ENCODE measurements at regions not wholly inside any gene's neighbourhood (a gene's known extent, or its start where the extent isn't known, plus 50 kb on each side); places are given as distances from the start of the nearest gene placed in this dataset.

DNA sequence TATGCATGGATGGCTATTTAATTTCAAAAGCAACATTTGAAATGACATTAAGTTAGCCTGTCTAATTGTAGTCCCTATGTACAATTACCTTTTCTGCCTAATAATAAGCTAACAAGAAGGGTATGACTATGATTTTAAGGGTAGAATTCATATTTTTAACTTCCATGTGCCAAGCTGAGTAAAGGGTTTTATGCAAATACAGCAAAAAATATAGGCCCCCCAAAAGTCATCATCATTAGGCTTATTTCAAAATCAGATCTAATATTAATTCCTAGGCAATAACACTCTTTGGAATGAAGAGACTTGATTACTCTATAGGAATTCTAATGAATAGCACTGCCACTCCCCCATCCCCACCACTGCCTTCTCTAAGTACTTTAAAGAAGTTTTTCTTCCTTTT lies 155.9 kb upstream of the DYNLRB2 start:
- H3K4me1 ChIP-seq (ENCODE audit: insufficient read depth, low read length): no peaks in the 10 kb centered on the region
- no peaks in the 10 kb centered on the region for H3K79me2 ChIP-seq (ENCODE audit: insufficient read depth, low read length)
- no peak overlapping the region for H3K27ac Mint-ChIP-seq
- no peaks in the 10 kb centered on the region for H3K27me3 ChIP-seq (ENCODE audit: insufficient read depth, low read length)
- H3K18ac ChIP-seq (ENCODE audit: insufficient read length, low read depth, low read length): no peak overlapping the region
- no peaks in the 10 kb centered on the region for H3K9me3 Mint-ChIP-seq
- H2BK20ac ChIP-seq (ENCODE audit: low read depth, low read length, poor library complexity, severe bottlenecking): no peak overlapping the region
- H3K4me3 Mint-ChIP-seq: no peak overlapping the region
- H3T11ph ChIP-seq (ENCODE audit: low read length): no peak overlapping the region
- no peak overlapping the region for H4K91ac ChIP-seq (ENCODE audit: insufficient read length, low read depth, low read length)
- no peaks in the 10 kb centered on the region for H3K9me3 ChIP-seq (ENCODE audit: control insufficient read depth, low read depth, low read length)
- TF ChIP-seq, protein P1, sequence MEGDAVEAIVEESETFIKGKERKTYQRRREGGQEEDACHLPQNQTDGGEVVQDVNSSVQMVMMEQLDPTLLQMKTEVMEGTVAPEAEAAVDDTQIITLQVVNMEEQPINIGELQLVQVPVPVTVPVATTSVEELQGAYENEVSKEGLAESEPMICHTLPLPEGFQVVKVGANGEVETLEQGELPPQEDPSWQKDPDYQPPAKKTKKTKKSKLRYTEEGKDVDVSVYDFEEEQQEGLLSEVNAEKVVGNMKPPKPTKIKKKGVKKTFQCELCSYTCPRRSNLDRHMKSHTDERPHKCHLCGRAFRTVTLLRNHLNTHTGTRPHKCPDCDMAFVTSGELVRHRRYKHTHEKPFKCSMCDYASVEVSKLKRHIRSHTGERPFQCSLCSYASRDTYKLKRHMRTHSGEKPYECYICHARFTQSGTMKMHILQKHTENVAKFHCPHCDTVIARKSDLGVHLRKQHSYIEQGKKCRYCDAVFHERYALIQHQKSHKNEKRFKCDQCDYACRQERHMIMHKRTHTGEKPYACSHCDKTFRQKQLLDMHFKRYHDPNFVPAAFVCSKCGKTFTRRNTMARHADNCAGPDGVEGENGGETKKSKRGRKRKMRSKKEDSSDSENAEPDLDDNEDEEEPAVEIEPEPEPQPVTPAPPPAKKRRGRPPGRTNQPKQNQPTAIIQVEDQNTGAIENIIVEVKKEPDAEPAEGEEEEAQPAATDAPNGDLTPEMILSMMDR (conservative IDR thresholded peaks at IDR 0.05): no peak
- H3K14ac ChIP-seq (ENCODE audit: insufficient read depth, low read length): no peak overlapping the region
- H2BK12ac ChIP-seq (ENCODE audit: insufficient read length, low read depth, low read length): no peak overlapping the region
- no peak overlapping the region for H3K27ac ChIP-seq (ENCODE audit: insufficient read length, low read depth, low read length)
- H2BK120ac ChIP-seq (ENCODE audit: low read depth, low read length, poor library complexity, severe bottlenecking): no peak overlapping the region
- H3K23ac ChIP-seq (ENCODE audit: insufficient read length, low read depth, low read length): no peak overlapping the region
- H3K36me3 Mint-ChIP-seq (ENCODE audit: insufficient read depth in 1 of 3, low read depth in 3 of 3): no peaks in the 10 kb centered on the region
- H4K20me1 ChIP-seq (ENCODE audit: control insufficient read depth, insufficient read depth, insufficient read length): no peaks in the 10 kb centered on the region
- H4K5ac ChIP-seq (ENCODE audit: insufficient read length, low read depth, low read length): no peak overlapping the region
- no peak overlapping the region for H2AK5ac ChIP-seq (ENCODE audit: insufficient read length, low read length)
- no peak overlapping the region for H3K4ac ChIP-seq (ENCODE audit: low read depth, low read length)
- no peaks in the 10 kb centered on the region for H3K23me2 ChIP-seq (ENCODE audit: insufficient read length, low read depth, low read length, poor library complexity, severe bottlenecking)
- H3K56ac ChIP-seq (ENCODE audit: insufficient read length, low read depth, low read length): no peak overlapping the region
- no peak overlapping the region for H2BK5ac ChIP-seq (ENCODE audit: insufficient read length, low read length)
- DNase-seq: no peak
- no peaks in the 10 kb centered on the region; the same call in none of the 2 replicates for H3K27me3 Mint-ChIP-seq (ENCODE audit: low read depth)
- H3K79me1 ChIP-seq (ENCODE audit: insufficient read depth, low read depth, low read length, poor library complexity, severe bottlenecking): no peaks in the 10 kb centered on the region
- H3K9ac ChIP-seq (ENCODE audit: extremely low read depth, insufficient read length, low read length): no peak overlapping the region
- no peak overlapping the region for H2AFZ ChIP-seq (ENCODE audit: low read length)
- H4K8ac ChIP-seq (replicated peaks; ENCODE audit: insufficient read length, low read depth, low read length): no peak overlapping the region
- peaks cover 9 to 15% of the 10 kb centered on the region in 2 experiments for H3K4me1 Mint-ChIP-seq
- no peak overlapping the region for H3K4me2 ChIP-seq (ENCODE audit: insufficient read depth, insufficient read length, low read length)
- H2BK15ac ChIP-seq (ENCODE audit: low read depth, low read length): no peak overlapping the region

Data from H9 (cell line).